ENCODE measurements at regions not wholly inside any gene's neighbourhood (a gene's known extent, or its start where the extent isn't known, plus 50 kb on each side); places are given as distances from the start of the nearest gene placed in this dataset.

DNA sequence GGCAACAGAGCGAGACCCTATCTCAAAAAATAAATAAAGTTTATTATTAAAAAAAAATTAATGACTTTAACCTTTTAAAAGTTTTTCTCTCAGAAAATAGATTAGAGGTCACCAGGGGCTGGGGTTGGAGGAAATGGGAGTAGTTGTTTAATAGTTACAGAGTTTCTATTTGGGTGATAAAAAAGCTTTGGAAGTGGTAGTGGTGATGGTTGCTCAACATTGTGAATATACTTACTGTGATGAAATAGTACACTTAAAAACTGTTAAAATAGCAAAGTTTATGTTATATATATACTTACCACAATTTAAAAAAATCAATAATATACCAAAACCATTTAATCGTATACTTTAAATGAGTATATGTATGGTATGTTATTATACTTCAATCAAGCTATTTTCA is 59.6 kb downstream of the ARL6IP4 start:
- Histone ChIP-seq H3K27me3 (ENCODE audit: insufficient read depth) (no peaks in the 10 kb centered on the region), H3K4me3 (no peak overlapping the region), H3K4me1 (ENCODE audit: insufficient read depth) (no peaks in the 10 kb centered on the region), H4K20me1 (replicated peaks; ENCODE audit: insufficient read depth) (no peaks in the 10 kb centered on the region), H3K79me2 (replicated peaks; ENCODE audit: insufficient read depth) (no peaks in the 10 kb centered on the region), H3K36me3 (ENCODE audit: insufficient read depth) (no peaks in the 10 kb centered on the region), H2AFZ (no peak overlapping the region), H3K9me2 (ENCODE audit: insufficient read depth) (no peaks in the 10 kb centered on the region), H3F3A (replicated peaks; ENCODE audit: low read depth) (no peaks in the 10 kb centered on the region), H3K27ac (ENCODE audit: low read depth) (no peak overlapping the region), H3K4me2 (no peak overlapping the region)
- no peaks in the 10 kb centered on the region for H3K36me3 Mint-ChIP-seq (ENCODE audit: low read depth)
- TF ChIP-seq, protein P1, sequence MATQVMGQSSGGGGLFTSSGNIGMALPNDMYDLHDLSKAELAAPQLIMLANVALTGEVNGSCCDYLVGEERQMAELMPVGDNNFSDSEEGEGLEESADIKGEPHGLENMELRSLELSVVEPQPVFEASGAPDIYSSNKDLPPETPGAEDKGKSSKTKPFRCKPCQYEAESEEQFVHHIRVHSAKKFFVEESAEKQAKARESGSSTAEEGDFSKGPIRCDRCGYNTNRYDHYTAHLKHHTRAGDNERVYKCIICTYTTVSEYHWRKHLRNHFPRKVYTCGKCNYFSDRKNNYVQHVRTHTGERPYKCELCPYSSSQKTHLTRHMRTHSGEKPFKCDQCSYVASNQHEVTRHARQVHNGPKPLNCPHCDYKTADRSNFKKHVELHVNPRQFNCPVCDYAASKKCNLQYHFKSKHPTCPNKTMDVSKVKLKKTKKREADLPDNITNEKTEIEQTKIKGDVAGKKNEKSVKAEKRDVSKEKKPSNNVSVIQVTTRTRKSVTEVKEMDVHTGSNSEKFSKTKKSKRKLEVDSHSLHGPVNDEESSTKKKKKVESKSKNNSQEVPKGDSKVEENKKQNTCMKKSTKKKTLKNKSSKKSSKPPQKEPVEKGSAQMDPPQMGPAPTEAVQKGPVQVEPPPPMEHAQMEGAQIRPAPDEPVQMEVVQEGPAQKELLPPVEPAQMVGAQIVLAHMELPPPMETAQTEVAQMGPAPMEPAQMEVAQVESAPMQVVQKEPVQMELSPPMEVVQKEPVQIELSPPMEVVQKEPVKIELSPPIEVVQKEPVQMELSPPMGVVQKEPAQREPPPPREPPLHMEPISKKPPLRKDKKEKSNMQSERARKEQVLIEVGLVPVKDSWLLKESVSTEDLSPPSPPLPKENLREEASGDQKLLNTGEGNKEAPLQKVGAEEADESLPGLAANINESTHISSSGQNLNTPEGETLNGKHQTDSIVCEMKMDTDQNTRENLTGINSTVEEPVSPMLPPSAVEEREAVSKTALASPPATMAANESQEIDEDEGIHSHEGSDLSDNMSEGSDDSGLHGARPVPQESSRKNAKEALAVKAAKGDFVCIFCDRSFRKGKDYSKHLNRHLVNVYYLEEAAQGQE (IDR thresholded peaks at IDR 0.05; ENCODE audit: unreplicated experiment), result no peak
- TF ChIP-seq EZH2 (IDR thresholded peaks at IDR 0.05; ENCODE audit: low read depth, unreplicated experiment) (no peak), CREB1 (CRISPR knock-in tag; IDR thresholded peaks at IDR 0.05; ENCODE audit: low read depth) (no peak)
- TF ChIP-seq, protein P2, sequence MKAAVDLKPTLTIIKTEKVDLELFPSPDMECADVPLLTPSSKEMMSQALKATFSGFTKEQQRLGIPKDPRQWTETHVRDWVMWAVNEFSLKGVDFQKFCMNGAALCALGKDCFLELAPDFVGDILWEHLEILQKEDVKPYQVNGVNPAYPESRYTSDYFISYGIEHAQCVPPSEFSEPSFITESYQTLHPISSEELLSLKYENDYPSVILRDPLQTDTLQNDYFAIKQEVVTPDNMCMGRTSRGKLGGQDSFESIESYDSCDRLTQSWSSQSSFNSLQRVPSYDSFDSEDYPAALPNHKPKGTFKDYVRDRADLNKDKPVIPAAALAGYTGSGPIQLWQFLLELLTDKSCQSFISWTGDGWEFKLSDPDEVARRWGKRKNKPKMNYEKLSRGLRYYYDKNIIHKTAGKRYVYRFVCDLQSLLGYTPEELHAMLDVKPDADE (IDR thresholded peaks at IDR 0.05), result no peak
- DNase-seq (ENCODE audit: low spot score), result no peak
- no peaks in the 10 kb centered on the region for H3K9me3 Mint-ChIP-seq
- no peaks in the 10 kb centered on the region for H3K4me1 Mint-ChIP-seq
- no peak overlapping the region for H3K4me3 Mint-ChIP-seq
- H3K27ac Mint-ChIP-seq, result no peak overlapping the region
- ATAC-seq, result no peak
- peaks cover 6% of the 10 kb centered on the region for H3K27me3 Mint-ChIP-seq (ENCODE audit: insufficient read depth, low read depth, poor library complexity)

DNA sequence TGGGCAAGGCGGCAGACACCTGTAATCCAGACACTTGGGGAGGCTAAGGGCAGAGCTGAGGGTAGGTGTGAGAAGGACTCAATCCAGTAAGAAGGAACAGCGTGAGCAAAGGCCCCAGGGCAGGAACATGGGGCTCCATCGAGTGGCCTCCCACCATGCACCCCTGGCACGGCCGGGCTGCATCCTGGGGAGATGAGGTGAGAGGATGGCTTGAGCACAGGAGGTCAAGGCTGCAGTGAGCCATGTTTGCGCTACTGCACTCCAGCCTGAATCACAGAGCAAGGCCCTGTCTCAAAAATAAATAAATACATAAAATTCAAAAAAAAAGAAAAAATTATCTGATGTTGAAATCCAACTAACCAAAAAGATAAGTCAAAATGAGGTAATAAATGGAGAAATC is 58.5 kb downstream of the ARL6IP4 start:
- Histone ChIP-seq H3K4me2 (no peak overlapping the region), H3K79me2 (replicated peaks; ENCODE audit: insufficient read depth) (no peaks in the 10 kb centered on the region), H3K4me1 (ENCODE audit: insufficient read depth) (no peaks in the 10 kb centered on the region), H3F3A (replicated peaks; ENCODE audit: low read depth) (no peaks in the 10 kb centered on the region), H3K27me3 (ENCODE audit: insufficient read depth) (no peaks in the 10 kb centered on the region), H3K36me3 (ENCODE audit: insufficient read depth) (no peaks in the 10 kb centered on the region), H3K27ac (ENCODE audit: low read depth) (no peak overlapping the region), H3K9me2 (ENCODE audit: insufficient read depth) (no peaks in the 10 kb centered on the region), H3K4me3 (no peak overlapping the region), H2AFZ (no peak overlapping the region), H4K20me1 (replicated peaks; ENCODE audit: insufficient read depth) (no peaks in the 10 kb centered on the region)
- H3K4me1 Mint-ChIP-seq, result no peaks in the 10 kb centered on the region
- no peak overlapping the region for H3K4me3 Mint-ChIP-seq
- DNase-seq (ENCODE audit: low spot score) (no peak), ATAC-seq (no peak)
- no peaks in the 10 kb centered on the region for H3K36me3 Mint-ChIP-seq (ENCODE audit: low read depth)
- H3K27ac Mint-ChIP-seq, result no peak overlapping the region
- H3K9me3 Mint-ChIP-seq, result no peaks in the 10 kb centered on the region
- peaks cover 6% of the 10 kb centered on the region for H3K27me3 Mint-ChIP-seq (ENCODE audit: insufficient read depth, low read depth, poor library complexity)
- no peak for TF ChIP-seq CREB1 (CRISPR knock-in tag; IDR thresholded peaks at IDR 0.05; ENCODE audit: low read depth)
- TF ChIP-seq, protein P1 (IDR thresholded peaks at IDR 0.05; ENCODE audit: unreplicated experiment), result no peak
- TF ChIP-seq POLR2AphosphoS5 (IDR thresholded peaks at IDR 0.05; ENCODE audit: low read depth), result no peak
- TF ChIP-seq, protein P3, sequence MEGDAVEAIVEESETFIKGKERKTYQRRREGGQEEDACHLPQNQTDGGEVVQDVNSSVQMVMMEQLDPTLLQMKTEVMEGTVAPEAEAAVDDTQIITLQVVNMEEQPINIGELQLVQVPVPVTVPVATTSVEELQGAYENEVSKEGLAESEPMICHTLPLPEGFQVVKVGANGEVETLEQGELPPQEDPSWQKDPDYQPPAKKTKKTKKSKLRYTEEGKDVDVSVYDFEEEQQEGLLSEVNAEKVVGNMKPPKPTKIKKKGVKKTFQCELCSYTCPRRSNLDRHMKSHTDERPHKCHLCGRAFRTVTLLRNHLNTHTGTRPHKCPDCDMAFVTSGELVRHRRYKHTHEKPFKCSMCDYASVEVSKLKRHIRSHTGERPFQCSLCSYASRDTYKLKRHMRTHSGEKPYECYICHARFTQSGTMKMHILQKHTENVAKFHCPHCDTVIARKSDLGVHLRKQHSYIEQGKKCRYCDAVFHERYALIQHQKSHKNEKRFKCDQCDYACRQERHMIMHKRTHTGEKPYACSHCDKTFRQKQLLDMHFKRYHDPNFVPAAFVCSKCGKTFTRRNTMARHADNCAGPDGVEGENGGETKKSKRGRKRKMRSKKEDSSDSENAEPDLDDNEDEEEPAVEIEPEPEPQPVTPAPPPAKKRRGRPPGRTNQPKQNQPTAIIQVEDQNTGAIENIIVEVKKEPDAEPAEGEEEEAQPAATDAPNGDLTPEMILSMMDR (conservative IDR thresholded peaks at IDR 0.05; ENCODE audit: low read depth in 2 of 2), result no peak
- TF ChIP-seq NANOG (IDR thresholded peaks at IDR 0.05; ENCODE audit: borderline replicate concordance), result no peak
- no peak for TF ChIP-seq STAT1 (IDR thresholded peaks at IDR 0.05; ENCODE audit: unreplicated experiment)
- no peak for TF ChIP-seq JUNB (IDR thresholded peaks at IDR 0.05; ENCODE audit: unreplicated experiment)
- TF ChIP-seq EZH2phosphoT487 (IDR thresholded peaks at IDR 0.05; ENCODE audit: unreplicated experiment), result no peak
- no peak for TF ChIP-seq EZH2 (IDR thresholded peaks at IDR 0.05; ENCODE audit: low read depth, unreplicated experiment)
- no peak for TF ChIP-seq ZNF114 (CRISPR knock-in tag; IDR thresholded peaks at IDR 0.05)
- TF ChIP-seq, protein P2 (IDR thresholded peaks at IDR 0.05), result no peak
